ENCODE measurements at regions not wholly inside any gene's neighbourhood (a gene's known extent, or its start where the extent isn't known, plus 50 kb on each side); places are given as distances from the start of the nearest gene placed in this dataset.

- H3K27me3 Mint-ChIP-seq (ENCODE audit: low read depth): peaks cover 27% of the 10 kb centered on the region
- H3K36me3 Mint-ChIP-seq (ENCODE audit: low read depth): no peaks in the 10 kb centered on the region
- no peak overlapping the region for H3K4me3 Mint-ChIP-seq (ENCODE audit: low read depth)
- H3K27ac Mint-ChIP-seq: no peak overlapping the region
- intact Hi-C loops (cut with micrococcal nuclease): no loop called here
- no peak for DNase-seq (ENCODE audit: low spot score)
- H3K4me1 Mint-ChIP-seq (ENCODE audit: low read depth): no peaks in the 10 kb centered on the region
- H3K9me3 Mint-ChIP-seq: no peaks in the 10 kb centered on the region
These were observed 95.8 kb downstream of the GEMIN8 start for GRCh38 chrX:13933851-13934250.

GRCh38 chrX:13933352-13933751 is 96.3 kb downstream of the GEMIN8 start:
- H3K9me3 Mint-ChIP-seq: no peaks in the 10 kb centered on the region
- H3K27ac Mint-ChIP-seq: no peak overlapping the region
- no peaks in the 10 kb centered on the region for H3K4me1 Mint-ChIP-seq (ENCODE audit: low read depth)
- H3K27me3 Mint-ChIP-seq (ENCODE audit: low read depth): peaks cover 32% of the 10 kb centered on the region
- DNase-seq (ENCODE audit: low spot score): no peak
- no peak overlapping the region for H3K4me3 Mint-ChIP-seq (ENCODE audit: low read depth)
- intact Hi-C loops (cut with micrococcal nuclease): no loop called here
- no peaks in the 10 kb centered on the region for H3K36me3 Mint-ChIP-seq (ENCODE audit: low read depth)

GRCh38 chrX:13932416-13932815 is 97.3 kb downstream of the GEMIN8 start:
- intact Hi-C loops (cut with micrococcal nuclease): no loop called here
- DNase-seq (ENCODE audit: low spot score): no peak
- no peaks in the 10 kb centered on the region for H3K4me1 Mint-ChIP-seq (ENCODE audit: low read depth)
- H3K9me3 Mint-ChIP-seq: no peaks in the 10 kb centered on the region
- H3K36me3 Mint-ChIP-seq (ENCODE audit: low read depth): no peaks in the 10 kb centered on the region
- H3K27ac Mint-ChIP-seq: no peak overlapping the region
- peaks cover 26% of the 10 kb centered on the region for H3K27me3 Mint-ChIP-seq (ENCODE audit: low read depth)
- H3K4me3 Mint-ChIP-seq (ENCODE audit: low read depth): no peak overlapping the region

GRCh38 chrX:13927175-13927574 is 102.5 kb downstream of the GEMIN8 start:
- intact Hi-C loops (cut with micrococcal nuclease): no loop called here
- H3K27ac Mint-ChIP-seq: no peak overlapping the region
- no peaks in the 10 kb centered on the region for H3K4me1 Mint-ChIP-seq (ENCODE audit: low read depth)
- no peak for DNase-seq (ENCODE audit: low spot score)
- H3K4me3 Mint-ChIP-seq (ENCODE audit: low read depth): no peak overlapping the region
- H3K27me3 Mint-ChIP-seq (ENCODE audit: low read depth): peaks cover 12% of the 10 kb centered on the region
- no peaks in the 10 kb centered on the region for H3K36me3 Mint-ChIP-seq (ENCODE audit: low read depth)
- H3K9me3 Mint-ChIP-seq: no peaks in the 10 kb centered on the region

GRCh38 chrX:13923845-13924244 is 105.8 kb downstream of the GEMIN8 start:
- no peaks in the 10 kb centered on the region for H3K36me3 Mint-ChIP-seq (ENCODE audit: low read depth)
- no peaks in the 10 kb centered on the region for H3K4me1 Mint-ChIP-seq (ENCODE audit: low read depth)
- no peaks in the 10 kb centered on the region for H3K9me3 Mint-ChIP-seq
- intact Hi-C loops (cut with micrococcal nuclease): no loop called here
- no peak overlapping the region for H3K27ac Mint-ChIP-seq
- DNase-seq (ENCODE audit: low spot score): no peak
- no peak overlapping the region for H3K4me3 Mint-ChIP-seq (ENCODE audit: low read depth)
- H3K27me3 Mint-ChIP-seq (ENCODE audit: low read depth): peaks cover 4% of the 10 kb centered on the region

GRCh38 chrX:13923289-13923688 is 106.4 kb upstream of the GPM6B start:
- Mint-ChIP-seq H3K9me3 (no peaks in the 10 kb centered on the region), H3K27ac (no peak overlapping the region), H3K36me3 (ENCODE audit: low read depth) (no peaks in the 10 kb centered on the region), H3K4me3 (ENCODE audit: low read depth) (no peak overlapping the region), H3K27me3 (ENCODE audit: low read depth) (no peaks in the 10 kb centered on the region), H3K4me1 (ENCODE audit: low read depth) (no peaks in the 10 kb centered on the region)
- intact Hi-C loops (cut with micrococcal nuclease): no loop called here
- no peak for DNase-seq (ENCODE audit: low spot score)

- no peak for DNase-seq (ENCODE audit: low spot score)
- Mint-ChIP-seq H3K27ac (no peak overlapping the region), H3K4me1 (ENCODE audit: low read depth) (no peaks in the 10 kb centered on the region), H3K4me3 (ENCODE audit: low read depth) (no peak overlapping the region), H3K27me3 (ENCODE audit: low read depth) (no peaks in the 10 kb centered on the region), H3K9me3 (no peaks in the 10 kb centered on the region), H3K36me3 (ENCODE audit: low read depth) (no peaks in the 10 kb centered on the region)
- intact Hi-C loops (cut with micrococcal nuclease): no loop called here
These were observed 100.6 kb upstream of the GPM6B start for GRCh38 chrX:13917507-13917906.

- intact Hi-C loops (cut with micrococcal nuclease): no loop called here
- Mint-ChIP-seq H3K36me3 (ENCODE audit: low read depth) (no peaks in the 10 kb centered on the region), H3K4me1 (ENCODE audit: low read depth) (no peaks in the 10 kb centered on the region), H3K4me3 (ENCODE audit: low read depth) (no peak overlapping the region), H3K9me3 (no peaks in the 10 kb centered on the region), H3K27me3 (ENCODE audit: low read depth) (no peaks in the 10 kb centered on the region), H3K27ac (no peak overlapping the region)
- DNase-seq (ENCODE audit: low spot score): no peak
These were observed 94.7 kb upstream of the GPM6B start for GRCh38 chrX:13911586-13911985.

- DNase-seq (ENCODE audit: low spot score): no peak
- Mint-ChIP-seq H3K9me3 (no peaks in the 10 kb centered on the region), H3K4me3 (ENCODE audit: low read depth) (no peak overlapping the region), H3K4me1 (ENCODE audit: low read depth) (no peaks in the 10 kb centered on the region), H3K27me3 (ENCODE audit: low read depth) (no peaks in the 10 kb centered on the region), H3K36me3 (ENCODE audit: low read depth) (no peaks in the 10 kb centered on the region), H3K27ac (no peak overlapping the region)
- intact Hi-C loops (cut with micrococcal nuclease): no loop called here
These were observed 89.2 kb upstream of the GPM6B start for GRCh38 chrX:13906093-13906492.

GRCh38 chrX:13903405-13903804 is 86.5 kb upstream of the GPM6B start:
- Mint-ChIP-seq H3K36me3 (ENCODE audit: low read depth) (no peaks in the 10 kb centered on the region), H3K4me1 (ENCODE audit: low read depth) (no peaks in the 10 kb centered on the region), H3K27ac (no peak overlapping the region), H3K4me3 (ENCODE audit: low read depth) (no peak overlapping the region), H3K9me3 (no peaks in the 10 kb centered on the region), H3K27me3 (ENCODE audit: low read depth) (no peaks in the 10 kb centered on the region)
- DNase-seq (ENCODE audit: low spot score): no peak
- intact Hi-C loops (cut with micrococcal nuclease): no loop called here

- Mint-ChIP-seq H3K27me3 (ENCODE audit: low read depth) (no peaks in the 10 kb centered on the region), H3K4me3 (ENCODE audit: low read depth) (no peak overlapping the region), H3K9me3 (no peaks in the 10 kb centered on the region), H3K27ac (no peak overlapping the region), H3K36me3 (ENCODE audit: low read depth) (no peaks in the 10 kb centered on the region), H3K4me1 (ENCODE audit: low read depth) (no peaks in the 10 kb centered on the region)
- intact Hi-C loops (cut with micrococcal nuclease): no loop called here
- no peak for DNase-seq (ENCODE audit: low spot score)
These were observed 85.5 kb upstream of the GPM6B start for GRCh38 chrX:13902406-13902805.

- Mint-ChIP-seq H3K4me1 (ENCODE audit: low read depth) (no peaks in the 10 kb centered on the region), H3K36me3 (ENCODE audit: low read depth) (no peaks in the 10 kb centered on the region), H3K4me3 (ENCODE audit: low read depth) (no peak overlapping the region), H3K27me3 (ENCODE audit: low read depth) (no peaks in the 10 kb centered on the region), H3K9me3 (no peaks in the 10 kb centered on the region), H3K27ac (no peak overlapping the region)
- DNase-seq (ENCODE audit: low spot score): no peak
- intact Hi-C loops (cut with micrococcal nuclease): no loop called here
These were observed 84.5 kb upstream of the GPM6B start for GRCh38 chrX:13901354-13901753.

GRCh38 chrX:13900351-13900750 is 83.5 kb upstream of the GPM6B start:
- intact Hi-C loops (cut with micrococcal nuclease): no loop called here
- H3K4me3 Mint-ChIP-seq (ENCODE audit: low read depth): no peak overlapping the region
- H3K36me3 Mint-ChIP-seq (ENCODE audit: low read depth): no peaks in the 10 kb centered on the region
- H3K9me3 Mint-ChIP-seq: no peaks in the 10 kb centered on the region
- no peaks in the 10 kb centered on the region for H3K27me3 Mint-ChIP-seq (ENCODE audit: low read depth)
- no peaks in the 10 kb centered on the region for H3K4me1 Mint-ChIP-seq (ENCODE audit: low read depth)
- H3K27ac Mint-ChIP-seq: no peak overlapping the region
- no peak for DNase-seq (ENCODE audit: low spot score)

GRCh38 chrX:13899607-13900006 is 82.7 kb upstream of the GPM6B start:
- Mint-ChIP-seq H3K4me1 (ENCODE audit: low read depth) (no peaks in the 10 kb centered on the region), H3K27ac (no peak overlapping the region), H3K4me3 (ENCODE audit: low read depth) (no peak overlapping the region), H3K27me3 (ENCODE audit: low read depth) (no peaks in the 10 kb centered on the region), H3K9me3 (no peaks in the 10 kb centered on the region), H3K36me3 (ENCODE audit: low read depth) (no peaks in the 10 kb centered on the region)
- intact Hi-C loops (cut with micrococcal nuclease): no loop called here
- DNase-seq (ENCODE audit: low spot score): no peak
